A204.1 (cell line): ENCODE measurements at regions not wholly inside any gene's neighbourhood (a gene's known extent, or its start where the extent isn't known, plus 50 kb on each side); places are given as distances from the start of the nearest gene placed in this dataset.

Experiments used
- FAIRE-seq: peaks from 2 replicates; lab custom pipeline; 2012; peaks lifted over from hg19 to GRCh38; lab: Jason Lieb, UNC

GRCh38 chr2:83534416-83534815 lies 924.7 kb downstream of the SUCLG1 start:
- FAIRE-seq, result no peak

- no peak for FAIRE-seq
Observed at GRCh38 chr2:83531206-83531826, 927.8 kb downstream of the SUCLG1 start.

- no peak for FAIRE-seq
Observed at GRCh38 chr2:83528767-83529166, 930.3 kb downstream of the SUCLG1 start.

GRCh38 chr2:83522891-83523493 lies 936.1 kb downstream of the SUCLG1 start:
- no peak for FAIRE-seq

- no peak for FAIRE-seq
Observed at GRCh38 chr2:83517727-83518368, 941.2 kb downstream of the SUCLG1 start.

- no peak for FAIRE-seq
Observed at GRCh38 chr2:83516503-83516902, 942.6 kb downstream of the SUCLG1 start.

- FAIRE-seq, result no peak
Observed at GRCh38 chr2:83487451-83487850, 971.6 kb downstream of the SUCLG1 start.

- no peak for FAIRE-seq
Observed at GRCh38 chr2:83481436-83481835, 977.6 kb downstream of the SUCLG1 start.

GRCh38 chr2:83478037-83478436 lies 981.0 kb downstream of the SUCLG1 start:
- FAIRE-seq, result no peak

DNA sequence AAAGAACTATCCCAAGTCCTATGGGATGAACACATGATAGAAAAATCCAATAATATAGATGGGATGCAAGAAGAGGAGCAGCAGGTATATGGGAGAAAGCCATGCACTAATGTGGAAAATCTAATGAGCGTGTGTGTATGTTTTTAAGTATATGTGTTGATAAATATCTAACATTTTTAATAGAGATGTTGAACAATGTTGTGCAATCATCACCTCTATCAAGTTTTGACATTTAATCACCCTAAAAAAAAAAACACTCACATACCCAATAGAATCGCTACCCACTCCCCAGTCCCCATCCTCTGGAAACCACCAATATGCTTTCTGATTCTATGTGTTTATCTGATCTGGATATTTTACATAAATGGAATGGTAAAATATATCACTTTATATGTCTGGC lies 983.7 kb downstream of the SUCLG1 start:
- FAIRE-seq, result no peak

- FAIRE-seq, result no peak
Observed at GRCh38 chr2:83471655-83472054, 987.4 kb downstream of the SUCLG1 start.

DNA sequence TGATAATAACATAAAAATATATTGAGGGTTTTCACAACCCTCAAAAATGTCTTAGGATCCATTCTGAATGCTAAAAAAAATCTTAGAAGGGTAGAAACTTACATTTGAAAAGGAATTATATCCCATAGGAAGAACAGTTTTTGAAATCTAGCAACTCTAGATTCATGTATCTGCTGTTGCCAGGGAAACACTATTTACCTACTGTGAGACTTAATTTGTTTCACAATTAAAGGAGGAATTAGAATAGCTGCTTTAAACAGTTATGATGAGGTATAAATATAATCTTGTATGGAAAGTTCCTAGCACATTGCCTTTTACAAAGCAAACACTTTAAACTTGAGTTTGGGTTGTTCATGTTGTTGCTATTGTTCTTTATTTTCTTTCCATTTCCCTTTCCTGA lies 988.2 kb downstream of the SUCLG1 start:
- no peak for FAIRE-seq

DNA sequence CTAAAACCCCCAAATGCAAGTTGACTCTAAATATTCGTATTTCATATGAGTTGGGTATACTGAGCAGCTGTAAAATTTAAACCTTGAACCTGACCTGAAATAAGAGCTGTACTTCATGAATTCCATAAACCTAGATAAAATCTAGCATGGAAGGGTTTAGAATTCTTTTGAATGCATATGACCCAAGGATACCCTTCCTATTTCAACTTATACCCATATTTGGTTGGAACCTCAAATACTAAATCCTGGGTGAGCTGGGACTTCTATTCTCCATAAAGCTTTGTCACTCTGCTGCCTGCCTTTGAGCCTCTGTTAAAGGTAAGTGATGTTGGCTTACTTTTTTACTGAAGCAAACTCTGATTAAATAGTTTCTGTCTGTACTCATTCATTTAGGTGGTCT lies 994.6 kb downstream of the SUCLG1 start:
- no peak for FAIRE-seq

GRCh38 chr2:83462881-83463280 lies 996.2 kb downstream of the SUCLG1 start:
- FAIRE-seq, result no peak

DNA sequence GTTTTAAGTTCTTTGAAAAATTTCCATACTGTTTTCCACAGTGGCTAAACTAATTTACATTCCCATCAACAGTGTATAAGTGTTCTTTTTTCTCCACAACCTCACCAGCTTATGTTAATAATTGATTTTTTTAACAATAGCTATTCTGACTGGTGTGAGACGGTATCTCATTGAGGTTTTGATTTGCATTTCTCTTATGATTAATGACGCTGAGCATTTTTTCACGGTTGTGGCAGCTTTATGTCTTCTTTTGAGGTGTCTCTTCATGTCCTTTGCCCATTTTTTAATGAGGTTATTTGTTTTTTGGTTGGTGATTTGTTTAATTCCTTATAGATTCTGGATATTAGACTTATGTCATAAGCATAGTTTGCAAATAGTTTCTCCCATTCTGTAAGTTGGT lies 997.9 kb downstream of the SUCLG1 start:
- FAIRE-seq, result no peak

DNA sequence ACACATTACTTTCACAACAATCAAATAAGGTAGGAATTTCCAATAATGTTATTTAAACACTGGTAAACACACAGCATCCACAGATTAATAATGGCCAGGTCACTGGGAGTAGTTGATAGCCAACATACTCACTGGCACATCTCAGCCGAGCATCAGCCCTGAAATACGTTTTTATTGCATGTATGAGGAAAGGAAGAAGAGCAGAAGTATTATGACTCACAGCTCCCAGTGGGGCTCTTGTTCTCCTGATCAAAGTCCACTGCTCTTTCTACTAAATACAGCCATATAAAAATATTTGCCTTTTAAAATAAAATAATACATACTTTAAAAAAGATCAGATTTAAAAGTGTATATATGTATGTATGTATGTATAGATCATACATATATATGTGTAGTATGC lies 999.6 kb downstream of the SUCLG1 start:
- FAIRE-seq, result no peak

DNA sequence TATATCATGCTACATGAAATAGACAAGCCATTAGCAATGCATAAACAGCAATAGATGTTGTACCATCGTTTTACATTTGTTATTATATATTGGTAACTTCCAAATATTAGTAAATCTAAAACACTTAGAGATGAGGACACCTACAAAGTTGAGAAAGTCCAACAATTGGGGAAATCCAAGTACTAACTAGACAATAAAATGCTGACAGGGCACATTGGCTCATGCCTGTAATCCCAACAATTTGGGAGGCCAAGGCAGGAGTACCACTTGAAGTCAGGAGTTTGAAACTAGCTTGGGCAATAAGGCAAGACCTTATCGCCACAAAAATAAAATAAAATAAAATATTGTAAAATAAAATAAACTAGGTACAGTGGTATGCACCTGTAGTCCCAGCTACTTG lies 1023.1 kb downstream of the SUCLG1 start:
- FAIRE-seq, result no peak

DNA sequence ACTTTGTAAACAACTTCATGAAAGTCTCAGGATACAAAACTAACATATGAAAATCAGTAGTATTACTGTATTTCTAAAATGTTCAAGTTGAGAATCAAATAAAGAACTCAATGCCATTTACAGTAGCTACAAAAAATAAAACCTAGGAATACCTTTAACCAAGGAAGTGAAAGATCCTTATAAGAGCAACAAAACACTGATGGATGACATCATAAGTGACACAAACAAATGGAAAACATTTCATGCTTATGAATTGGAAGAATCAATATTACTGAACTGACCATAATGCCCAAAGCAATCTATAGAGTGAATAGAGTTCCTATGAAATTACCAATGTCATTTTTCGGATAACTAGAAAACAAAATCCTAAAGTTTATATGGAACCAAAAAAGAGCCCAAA lies 1038.1 kb downstream of the SUCLG1 start:
- no peak for FAIRE-seq

DNA sequence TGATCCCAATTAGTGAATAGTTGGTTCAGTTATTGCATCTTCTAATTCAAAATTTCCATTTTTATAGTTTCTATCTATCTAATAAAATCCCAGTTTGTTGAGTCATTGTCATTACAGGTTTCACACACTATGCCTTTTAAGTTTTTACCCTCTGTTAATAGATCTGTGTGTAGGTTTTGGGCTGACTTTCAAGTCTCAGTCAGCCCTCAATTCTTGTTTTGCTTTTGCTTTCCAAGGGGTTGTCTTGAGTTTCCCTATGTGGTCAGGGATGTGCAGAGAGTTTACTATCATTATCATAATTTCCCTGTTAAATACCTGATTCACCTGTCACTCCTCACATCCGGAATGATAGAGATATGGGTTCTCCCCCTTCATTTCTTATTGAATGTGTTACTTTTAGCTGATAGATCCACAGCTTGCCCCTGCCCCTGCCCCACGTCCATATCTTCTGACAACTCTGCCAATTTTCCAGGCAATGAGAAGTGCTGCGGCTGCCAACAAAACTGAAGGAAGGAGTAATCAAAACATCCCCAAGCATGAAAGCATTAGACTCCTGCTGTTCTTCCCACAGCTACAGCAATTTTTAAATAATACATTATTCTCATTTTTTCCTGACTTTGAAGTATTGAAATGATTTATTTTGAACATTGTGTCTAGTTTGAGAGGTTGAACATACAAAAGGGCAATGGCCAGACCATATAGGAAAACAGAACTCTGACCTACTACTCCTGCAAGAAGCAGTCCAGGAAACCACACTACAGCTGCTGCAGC lies 1064.8 kb downstream of the SUCLG1 start:
- FAIRE-seq, result no peak

- FAIRE-seq, result no peak
Observed at GRCh38 chr2:83388804-83389203, 1070.3 kb downstream of the SUCLG1 start.

GRCh38 chr2:83386549-83386948 lies 1072.5 kb downstream of the SUCLG1 start:
- FAIRE-seq, result no peak

GRCh38 chr2:83378921-83379320 lies 1080.2 kb downstream of the SUCLG1 start:
- FAIRE-seq, result no peak

DNA sequence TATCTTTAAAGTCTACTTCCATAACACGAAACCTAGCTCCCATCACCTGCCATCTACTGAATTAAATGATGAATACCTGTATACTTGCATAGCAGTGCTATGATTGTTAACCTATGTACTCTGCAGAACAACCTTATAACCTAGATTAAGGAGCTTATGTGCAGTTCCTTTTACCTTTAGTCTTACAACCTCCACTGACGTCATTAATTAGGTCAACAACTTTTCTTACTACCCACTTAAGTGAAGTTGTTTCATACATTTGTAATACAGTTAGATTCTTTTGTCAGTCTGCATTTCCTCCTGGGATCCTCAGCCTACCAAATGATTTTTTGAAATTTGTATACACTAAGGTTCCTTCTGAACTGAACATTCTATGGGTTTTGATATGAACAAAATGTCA lies 1082.3 kb downstream of the SUCLG1 start:
- FAIRE-seq, result no peak
